Hematopoietic multipotent progenitor cell treated with erythropoietin and hydrocortisone succinate and interleukin-3 and kit ligand, for 8 days (in vitro differentiated cells): ENCODE measurements at regions not wholly inside any gene's neighbourhood (a gene's known extent, or its start where the extent isn't known, plus 50 kb on each side); places are given as distances from the start of the nearest gene placed in this dataset.

Experiments
- DNase-seq: peaks from one replicate; pipeline ENCODE4 v3.0.0-alpha.2; 2015

GRCh38 chr2:128559533-128560515 lies 241.2 kb upstream of the HS6ST1 start:
- DNase-seq: no peak

GRCh38 chr2:128560718-128561117 lies 242.1 kb upstream of the HS6ST1 start:
- DNase-seq: no peak

DNA sequence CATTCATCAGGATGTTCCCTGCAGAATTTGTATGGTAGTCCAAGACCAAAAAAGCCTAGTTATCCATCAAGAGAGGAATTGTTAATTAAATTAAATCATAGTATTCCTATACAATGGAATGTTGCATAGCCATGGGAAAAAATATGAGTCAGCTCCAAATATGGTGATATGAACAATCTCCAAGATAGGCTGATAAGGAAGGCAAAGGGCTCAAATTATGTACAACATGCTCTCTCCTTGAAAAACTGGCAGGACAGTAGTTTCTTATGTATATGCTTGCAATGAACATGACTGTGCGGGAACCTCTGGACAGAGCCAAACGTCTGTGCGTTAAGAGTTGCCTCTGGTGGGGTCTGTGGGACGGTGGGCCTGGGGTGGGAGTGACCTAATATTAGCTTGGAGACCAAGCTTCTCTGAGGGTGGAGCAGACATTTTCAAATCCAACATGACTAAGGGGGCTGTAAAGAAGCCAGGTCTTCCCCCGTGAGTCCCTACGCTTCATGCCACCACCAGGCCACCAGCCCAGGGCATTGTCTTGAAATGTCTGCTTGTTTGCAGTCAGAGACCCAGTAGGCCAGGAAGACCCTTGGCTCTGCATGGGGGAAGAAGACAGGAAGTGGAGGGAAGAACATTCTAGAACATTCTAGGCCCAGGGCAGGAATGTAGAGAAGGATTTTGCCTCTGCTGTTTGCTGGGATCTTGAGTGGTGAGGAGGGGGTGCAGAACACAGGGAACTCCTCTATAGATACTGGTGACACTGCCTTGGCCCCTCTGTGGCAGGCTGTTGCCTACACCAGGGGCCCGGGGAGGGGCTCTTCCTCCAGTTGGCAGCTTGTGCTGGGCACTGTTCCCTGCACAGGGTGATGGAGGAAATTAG lies 244.0 kb upstream of the HS6ST1 start:
- DNase-seq: no peak

- DNase-seq: no peak
These were observed 244.7 kb upstream of the HS6ST1 start for GRCh38 chr2:128563348-128563687.

- no peak for DNase-seq
These were observed 245.5 kb upstream of the HS6ST1 start for GRCh38 chr2:128564131-128564530.

DNA sequence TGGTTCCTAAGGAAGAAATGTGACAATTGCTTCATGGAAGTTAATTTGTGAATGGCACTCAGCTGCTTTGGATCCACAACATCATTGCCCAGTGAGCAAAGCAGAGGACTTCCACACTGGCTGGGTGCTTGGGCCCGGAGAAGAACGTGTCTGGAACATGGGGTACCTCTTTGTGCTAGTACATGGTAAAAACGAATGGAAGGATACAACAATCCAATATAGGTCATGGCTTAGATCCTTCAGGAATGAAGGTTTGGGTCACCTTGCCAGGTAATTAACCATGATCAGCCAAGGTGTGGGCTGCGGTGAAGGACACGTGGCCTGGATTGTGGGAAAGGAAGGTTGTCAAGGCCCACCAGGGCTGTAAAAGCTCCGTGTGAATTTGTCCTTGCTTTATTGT lies 245.9 kb upstream of the HS6ST1 start:
- no peak for DNase-seq

DNA sequence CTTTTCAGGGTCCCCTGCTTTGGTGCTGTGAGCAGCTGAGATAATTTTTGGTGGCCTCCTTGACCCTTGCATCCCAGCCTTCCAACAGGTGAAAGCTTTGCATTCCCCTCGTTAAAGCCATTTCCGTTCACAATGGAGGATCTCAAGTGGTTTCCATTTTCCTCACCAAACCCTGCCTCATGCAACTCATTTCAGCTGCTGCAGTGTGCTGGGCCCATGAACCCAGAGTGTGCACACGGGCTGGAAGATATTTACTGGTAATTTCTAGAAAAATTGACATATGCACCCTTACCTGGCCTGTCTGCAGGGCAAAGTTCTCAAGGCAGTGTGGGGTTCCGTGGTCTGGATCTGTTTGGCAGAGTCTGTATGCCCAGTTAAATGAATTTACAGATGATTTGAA lies 246.8 kb upstream of the HS6ST1 start:
- no peak for DNase-seq

GRCh38 chr2:128566671-128567070 lies 248.0 kb upstream of the HS6ST1 start:
- DNase-seq: no peak

GRCh38 chr2:128568106-128568505 lies 249.4 kb upstream of the HS6ST1 start:
- DNase-seq: no peak

DNA sequence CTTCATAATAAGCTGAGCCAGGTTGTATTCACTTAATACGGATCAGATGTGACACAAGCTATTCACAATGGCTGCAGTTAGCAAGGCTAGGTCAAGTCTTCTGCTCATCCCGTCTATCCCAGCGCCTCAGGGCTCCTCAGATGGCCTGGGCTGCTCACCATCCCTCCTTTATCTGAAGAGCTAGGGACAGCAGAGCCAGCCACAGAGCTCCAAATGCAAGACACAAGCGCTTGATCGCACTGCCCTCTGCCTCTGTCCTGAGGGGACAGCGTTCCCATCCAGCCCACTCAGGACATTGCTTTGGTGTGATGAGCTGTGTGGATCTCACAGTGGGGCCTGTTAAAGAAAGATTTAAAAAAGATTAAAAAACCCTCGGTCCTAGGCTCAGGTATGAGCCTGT lies 254.4 kb upstream of the HS6ST1 start:
- DNase-seq: no peak

DNA sequence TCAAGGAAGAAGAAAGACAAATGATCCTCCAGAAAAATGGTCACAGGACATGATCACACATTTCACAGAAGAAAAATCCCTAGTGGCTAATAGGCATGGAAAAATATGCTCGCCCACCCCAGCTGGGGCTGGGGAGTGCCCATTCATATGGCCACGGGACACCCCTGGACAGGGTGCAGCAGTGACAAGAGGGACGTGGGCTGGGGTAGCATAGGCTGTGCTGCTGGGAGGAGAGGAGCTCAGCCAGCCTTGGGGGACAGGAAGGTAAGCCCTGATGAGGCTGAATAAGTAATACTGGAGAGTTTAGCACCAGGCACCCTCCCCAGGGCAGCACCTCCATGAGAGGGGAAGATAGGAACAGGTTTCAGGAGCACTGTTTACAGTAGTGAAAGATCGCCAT lies 254.9 kb upstream of the HS6ST1 start:
- DNase-seq: no peak

GRCh38 chr2:128577141-128577930 lies 258.7 kb upstream of the HS6ST1 start:
- DNase-seq: no peak

DNA sequence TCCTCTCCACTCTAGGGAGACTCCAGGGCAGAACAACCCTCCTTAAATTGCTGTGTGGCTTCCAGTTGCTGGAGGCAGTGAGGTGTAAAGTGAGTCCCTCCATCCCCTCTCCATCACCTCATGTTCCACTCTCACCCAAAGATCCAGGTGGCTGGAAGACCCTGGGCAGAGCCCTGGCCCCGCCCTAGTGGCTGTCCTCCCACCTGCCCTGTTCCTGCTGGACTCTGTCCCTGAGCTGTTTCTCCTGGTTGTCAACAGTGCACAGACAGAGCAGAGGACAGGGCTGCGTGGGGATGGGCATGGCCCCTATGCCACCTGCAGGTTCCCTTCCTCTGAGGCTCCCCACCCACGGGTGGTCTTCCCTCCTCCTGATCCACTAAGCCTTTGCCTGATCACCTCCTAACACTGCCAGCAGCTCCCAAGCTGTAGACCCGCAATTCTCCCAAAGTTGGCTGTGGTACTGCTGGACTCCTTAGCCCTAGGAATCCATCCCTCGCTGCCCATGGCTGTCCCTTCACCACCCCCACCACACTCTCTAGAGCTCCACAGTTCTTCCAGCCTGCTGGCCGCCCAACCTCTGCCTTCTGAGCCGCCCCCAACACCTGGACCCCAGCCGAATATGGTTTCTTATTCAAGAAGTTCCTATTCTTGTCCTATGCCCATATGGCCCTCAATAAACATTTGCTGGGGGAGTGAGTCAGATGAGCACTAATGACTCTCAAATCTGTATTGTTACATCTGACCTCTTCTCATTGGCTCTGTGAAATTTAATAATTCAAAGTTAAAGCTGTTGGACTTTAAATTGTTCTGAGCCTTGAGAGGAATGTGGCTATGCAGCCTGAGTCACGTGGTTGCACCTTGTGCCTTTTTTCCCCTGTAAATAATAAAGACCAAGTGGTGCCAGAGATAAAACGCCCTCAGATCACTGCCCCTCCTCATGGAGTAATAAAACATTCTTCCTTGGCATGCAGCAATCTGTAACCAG lies 260.0 kb upstream of the HS6ST1 start:
- no peak for DNase-seq

- no peak for DNase-seq
These were observed 261.2 kb upstream of the HS6ST1 start for GRCh38 chr2:128579825-128580224.

- no peak for DNase-seq
These were observed 262.6 kb upstream of the HS6ST1 start for GRCh38 chr2:128580988-128581848.

- no peak for DNase-seq
These were observed 263.2 kb upstream of the HS6ST1 start for GRCh38 chr2:128581849-128582244.

DNA sequence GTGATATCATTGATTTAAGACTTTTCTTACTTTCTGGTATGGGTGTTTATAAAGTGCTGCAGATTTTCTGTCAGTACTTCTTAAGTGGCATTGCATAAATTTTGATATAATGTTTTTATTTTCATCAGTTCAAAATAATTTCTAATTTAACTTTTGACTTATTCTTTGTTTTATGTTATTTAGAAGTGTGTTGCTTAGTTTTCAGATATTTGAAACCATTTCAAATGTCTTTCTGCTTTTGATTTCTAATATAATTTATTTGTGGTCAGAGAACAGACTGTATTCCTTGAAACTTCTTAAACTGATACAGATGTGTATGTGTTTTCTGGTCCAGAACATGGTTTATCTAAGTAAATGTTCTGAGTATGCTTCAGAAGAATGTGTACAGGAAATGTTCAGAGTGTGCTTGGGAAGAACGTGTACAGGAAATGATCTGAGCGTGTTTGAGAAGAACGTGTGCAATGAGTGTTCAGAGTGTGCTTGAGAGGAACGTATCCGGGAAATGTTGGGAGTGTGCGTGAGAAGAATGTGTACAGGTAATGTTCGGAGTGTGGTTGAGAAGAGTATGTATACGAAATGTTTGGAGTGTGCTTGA lies 265.7 kb upstream of the HS6ST1 start:
- no peak for DNase-seq

DNA sequence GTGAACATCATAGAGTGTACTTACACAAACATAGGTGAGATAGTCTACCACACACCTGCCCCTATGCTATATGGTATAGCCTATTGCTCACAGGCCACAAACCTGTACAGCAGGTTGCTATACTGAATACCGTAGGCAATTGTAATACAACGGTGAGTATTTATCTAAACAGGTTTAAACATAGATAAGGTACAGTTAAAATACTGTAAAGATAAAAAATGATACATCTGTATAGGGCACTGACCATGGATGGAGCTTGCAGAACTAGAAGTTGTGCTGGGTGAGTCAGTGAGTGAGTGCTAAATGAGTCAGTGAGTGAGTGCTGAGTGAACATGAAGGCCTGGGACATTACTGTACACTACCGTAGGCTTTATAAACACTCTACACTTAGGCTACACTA lies 267.0 kb upstream of the HS6ST1 start:
- no peak for DNase-seq

DNA sequence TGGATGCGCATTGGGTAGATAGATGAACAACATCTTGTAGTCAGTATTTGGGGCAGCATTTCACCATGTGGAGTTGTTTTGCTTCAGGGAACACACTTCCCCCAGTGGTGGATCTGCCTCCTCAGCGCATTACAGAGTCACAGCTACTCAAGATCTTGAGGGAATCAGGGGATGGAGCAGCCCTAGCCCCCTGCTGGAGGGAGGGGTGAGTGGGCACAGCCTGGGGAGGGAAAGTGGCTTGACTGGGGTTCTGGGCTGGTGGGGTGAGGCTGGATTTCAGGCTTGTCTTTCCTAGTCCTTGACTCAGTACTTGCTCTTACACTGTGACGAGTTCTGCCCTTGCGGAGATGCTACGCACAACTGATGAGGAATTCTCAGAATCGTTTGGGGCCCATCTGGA lies 271.0 kb upstream of the HS6ST1 start:
- no peak for DNase-seq

GRCh38 chr2:128590309-128591021 lies 271.8 kb upstream of the HS6ST1 start:
- DNase-seq: no peak
